ENCODE measurements at regions not wholly inside any gene's neighbourhood (a gene's known extent, or its start where the extent isn't known, plus 50 kb on each side); places are given as distances from the start of the nearest gene placed in this dataset.

DNA sequence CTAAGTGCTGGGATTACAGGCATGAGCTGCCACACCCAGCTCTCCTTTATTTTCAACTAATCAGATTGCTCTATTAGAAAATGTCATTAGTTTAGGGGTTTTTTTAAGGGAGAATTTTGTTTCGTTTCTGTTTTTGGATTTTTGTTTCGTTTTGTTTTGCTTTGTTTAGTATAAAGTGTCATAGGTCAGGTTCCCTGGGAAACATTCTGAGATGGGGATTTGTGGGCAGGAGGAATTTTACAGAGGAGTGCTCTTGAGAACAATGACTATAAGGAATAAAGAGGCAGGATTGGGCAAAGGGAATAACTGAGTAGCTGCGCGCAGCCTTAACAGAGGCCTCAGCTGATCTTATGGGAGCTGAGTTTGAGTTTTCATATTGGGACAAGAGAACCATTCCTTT is 86.8 kb upstream of the NR2F2 start:
- no peak for DNase-seq (ENCODE audit: low spot score)

DNA sequence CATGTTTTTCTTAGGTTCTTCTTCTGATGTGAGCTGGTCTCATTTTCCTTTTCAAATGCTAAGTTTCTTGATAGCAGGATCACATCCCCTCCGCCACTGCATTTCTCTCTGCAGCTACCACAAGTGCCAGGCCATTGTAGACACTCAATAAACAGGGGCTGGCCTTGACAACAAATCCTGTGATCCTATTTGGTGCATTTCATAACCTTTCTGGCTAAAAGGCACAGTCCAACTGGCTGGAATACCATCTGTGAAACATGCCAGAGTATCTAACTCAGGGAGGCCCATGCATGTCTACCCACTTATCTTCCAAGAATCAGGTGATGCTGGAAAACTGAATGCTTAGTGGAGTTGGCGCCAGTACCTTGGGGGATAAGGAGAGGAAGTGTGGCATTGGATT is 85.2 kb upstream of the NR2F2 start:
- DNase-seq (ENCODE audit: low spot score) = no peak

DNA sequence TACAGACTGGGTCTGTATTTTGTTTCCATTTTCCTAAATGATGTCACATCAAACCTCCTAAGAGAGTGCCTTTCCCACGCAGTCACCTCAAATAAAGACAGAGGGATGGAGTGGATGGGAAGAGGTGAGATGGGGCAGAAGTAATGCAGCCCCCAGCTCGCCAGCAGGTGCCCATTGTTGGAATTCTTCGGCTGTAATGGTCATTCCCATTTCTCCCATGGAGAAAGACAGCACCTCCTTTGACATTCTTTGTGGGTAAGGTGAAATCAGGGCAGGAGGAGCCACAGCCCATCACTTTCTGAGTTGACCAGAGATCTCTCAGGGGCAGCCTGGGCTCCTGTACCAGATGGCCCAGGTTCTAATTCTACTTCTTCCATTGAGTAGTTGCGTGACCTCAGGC is 84.4 kb upstream of the NR2F2 start:
- DNase-seq (ENCODE audit: low spot score) = no peak

DNA sequence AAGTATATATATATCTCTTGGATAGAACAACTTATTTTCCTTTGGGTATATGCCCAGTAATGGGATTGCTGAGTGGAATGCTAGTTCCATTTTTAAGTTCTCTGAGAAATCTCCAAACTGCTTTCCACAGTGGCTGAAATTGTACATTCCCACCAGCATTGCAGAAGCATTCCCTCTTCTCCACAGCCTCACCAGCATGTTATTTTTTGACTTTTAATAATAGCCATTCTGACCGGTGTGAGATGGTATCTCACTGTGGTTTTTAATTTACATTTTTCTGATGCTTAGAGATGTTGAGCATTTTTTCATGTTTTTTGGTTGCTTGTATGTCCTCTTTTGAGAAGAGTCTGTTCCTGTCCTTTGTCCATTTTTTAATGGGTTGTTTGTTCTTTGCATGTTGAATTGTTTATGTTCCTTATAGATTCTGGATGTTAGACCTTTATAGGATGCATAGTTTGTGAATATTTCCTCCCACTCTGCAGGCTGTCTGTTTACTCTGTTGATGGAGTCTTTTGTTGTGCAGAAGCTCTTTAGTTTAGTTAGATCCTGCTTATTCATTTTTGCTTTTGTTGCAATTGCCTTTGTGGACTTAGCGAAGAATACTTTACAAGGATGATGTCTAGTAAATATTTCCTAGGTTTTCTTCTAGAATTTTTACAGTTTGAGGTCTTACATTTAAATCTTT is 82.7 kb upstream of the NR2F2 start:
- DNase-seq (ENCODE audit: low spot score) = no peak

DNA sequence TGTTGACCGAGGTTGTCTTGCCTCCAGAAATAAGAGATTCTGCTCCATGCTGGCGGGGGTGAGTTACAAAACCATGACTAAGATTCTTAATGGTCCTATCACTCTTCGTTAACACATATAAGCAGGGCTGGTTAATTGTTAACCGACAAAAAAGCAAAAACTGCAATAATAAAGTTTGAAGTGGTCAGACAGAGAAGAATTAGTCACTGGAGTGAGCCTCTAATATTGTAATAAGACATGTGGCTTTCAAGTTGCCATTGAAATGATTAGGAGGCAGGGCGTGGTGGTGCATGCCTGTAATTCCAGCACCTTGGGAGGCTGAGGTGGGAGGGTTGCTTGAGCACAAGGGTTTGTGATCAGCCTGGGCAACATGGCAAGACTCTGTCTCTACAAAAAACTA is 78.4 kb upstream of the NR2F2 start:
- peak; percentile 41 for DNase-seq (ENCODE audit: low spot score)

DNA sequence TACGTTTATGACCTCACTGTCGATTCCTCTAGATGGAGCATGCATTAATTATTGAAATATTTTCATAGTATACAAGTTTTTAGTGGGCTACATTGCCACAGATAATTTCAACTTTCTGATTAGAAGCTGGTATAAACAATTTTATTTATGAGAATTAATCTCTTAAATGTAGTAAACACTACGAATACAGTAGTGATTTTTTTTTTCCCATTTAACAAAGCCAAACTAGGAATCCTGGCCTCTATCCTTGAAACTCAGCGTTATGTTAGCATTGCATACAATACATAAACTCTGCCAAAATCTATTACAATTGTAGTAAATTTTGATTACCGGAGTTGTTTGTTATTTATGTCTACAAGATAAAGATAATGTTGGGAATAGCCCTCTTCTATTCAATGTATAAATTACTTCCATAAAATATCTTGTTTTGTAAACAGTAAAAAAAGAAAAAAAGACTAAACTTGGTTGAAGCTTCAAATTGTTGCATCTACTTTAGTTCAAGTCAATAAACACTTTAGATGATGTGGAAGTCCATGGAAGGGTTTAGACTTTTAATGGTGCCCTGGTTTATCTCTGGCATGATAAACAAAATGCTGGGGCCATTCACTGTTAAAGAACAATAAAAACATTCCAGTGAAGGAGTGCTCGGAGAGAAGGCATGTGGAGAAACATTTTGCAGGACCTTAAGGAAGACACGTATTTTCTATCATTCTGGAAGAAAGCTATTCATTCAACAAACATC is 77.3 kb upstream of the NR2F2 start:
- DNase-seq (ENCODE audit: low spot score) = no peak

DNA sequence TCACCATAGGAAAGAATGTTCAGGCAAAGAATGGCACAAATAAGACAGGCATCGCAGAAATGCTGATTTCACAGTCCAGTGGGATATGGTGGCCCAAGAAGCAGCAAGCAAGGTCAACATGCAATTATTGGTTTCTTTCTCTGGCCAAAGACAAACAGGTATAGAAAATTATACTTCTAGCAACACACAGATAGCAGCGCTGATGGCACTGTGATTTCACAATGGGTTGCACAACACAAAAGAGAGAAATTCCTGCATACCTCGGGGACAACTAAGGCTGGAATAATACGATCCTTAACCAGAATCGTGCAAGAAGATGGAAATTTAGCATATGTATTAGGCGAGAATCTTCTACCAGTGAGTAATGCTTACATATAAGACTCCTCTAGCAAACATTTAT is 76.3 kb upstream of the NR2F2 start:
- no peak for DNase-seq (ENCODE audit: low spot score)

DNA sequence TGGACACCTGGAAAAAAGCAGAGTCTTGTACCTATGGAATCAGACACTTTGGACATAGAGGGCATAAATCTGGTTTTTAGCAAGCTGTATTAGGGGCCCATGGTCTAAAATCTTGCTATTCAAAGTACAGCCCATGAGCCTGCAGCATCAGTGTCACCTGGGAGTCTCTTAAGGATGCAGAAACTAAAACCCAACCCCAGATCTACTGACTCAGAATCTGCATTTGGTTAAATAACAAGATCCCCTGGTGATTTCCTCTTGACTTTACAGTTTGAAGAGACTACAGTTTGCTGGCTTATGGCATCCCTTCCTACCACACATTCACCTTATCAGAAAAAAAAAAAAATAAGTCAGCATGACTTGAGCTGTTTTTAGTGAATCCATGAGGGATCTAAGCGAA is 74.9 kb upstream of the NR2F2 start:
- no peak for DNase-seq (ENCODE audit: low spot score)

DNA sequence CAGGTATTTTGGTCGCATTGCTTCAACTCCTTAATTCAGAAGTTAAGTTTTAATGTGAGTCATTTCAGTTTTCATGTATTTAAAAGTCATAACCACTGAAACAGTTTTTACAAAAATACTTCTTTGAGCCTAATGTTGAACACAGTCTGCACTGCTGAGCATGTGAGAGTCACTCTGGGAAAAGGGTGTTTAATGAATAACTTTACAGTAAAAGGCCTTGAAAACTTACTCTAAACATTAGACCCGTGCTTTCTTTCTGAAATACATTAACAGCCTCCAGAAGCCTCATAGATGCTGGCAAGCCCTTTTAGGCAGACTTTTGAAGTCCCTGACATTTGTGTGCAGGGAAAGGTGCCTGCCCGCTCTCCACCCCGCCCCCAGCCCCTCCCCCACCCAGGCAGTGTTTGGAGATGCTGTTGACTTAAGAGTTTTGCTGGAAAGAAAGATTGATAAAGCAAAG is 68.9 kb upstream of the NR2F2 start:
- DNase-seq (ENCODE audit: low spot score) = peak; percentile 19

DNA sequence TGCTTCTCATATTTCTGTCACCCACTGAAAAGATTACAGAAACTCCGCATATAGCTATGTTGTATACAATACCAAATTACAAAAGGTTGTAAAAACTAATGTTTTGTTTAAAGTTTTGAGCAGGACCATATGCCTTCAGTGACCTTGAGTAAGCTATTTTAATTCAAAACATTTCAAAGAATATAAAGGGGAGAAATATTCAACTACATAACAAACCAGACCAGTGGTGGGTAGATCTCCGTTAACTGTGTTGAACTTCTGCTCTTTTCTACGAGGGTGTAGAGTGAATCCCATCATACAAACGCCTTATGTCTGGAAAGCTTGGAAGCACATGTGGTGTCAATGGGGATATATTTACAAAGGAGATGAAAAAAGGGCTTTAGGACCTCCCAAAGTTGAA is 68.4 kb upstream of the NR2F2 start:
- no peak for DNase-seq (ENCODE audit: low spot score)

DNA sequence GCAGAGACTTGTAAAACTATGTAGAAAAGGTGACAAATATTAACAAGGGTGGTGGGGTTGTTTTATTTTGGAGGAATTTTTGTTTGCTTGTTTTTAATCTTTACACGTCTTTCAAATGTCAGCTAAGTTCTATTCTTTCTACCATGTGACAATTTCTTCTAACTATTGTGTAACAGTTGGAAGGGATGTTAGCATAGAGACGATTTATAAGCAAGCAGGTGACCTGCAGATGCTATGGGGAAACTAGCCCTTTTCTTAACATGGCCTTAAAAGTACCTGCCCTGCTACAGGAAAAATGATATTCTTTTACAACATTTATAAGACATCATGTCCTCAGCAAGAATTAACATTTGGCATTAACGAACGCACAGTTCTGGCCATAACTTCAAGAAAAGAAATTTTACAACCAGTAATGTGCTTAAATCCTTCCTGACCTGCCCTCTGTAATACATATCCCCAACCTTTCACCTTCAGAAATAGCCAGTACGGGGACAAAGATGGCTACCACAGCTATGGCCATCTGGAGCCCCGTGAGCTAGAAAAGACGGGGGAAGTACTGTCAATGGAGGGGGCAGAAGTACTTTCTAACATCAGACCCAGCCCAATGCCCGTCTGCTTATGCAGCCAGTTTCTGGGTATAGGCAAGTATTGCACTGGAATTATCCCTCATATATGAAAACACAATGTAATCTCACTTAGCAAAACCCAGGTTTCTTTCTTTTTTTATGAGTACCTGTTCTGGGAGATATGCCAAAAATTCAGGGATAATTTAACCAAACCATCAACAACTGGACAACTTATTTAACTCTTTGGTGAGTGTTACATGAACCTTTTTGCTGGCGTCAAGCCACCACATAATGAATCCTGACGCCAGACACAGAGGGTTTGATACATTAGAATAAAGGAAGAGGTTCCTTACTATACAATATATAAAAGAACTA is 67.7 kb upstream of the NR2F2 start:
- DNase-seq (ENCODE audit: low spot score) = no peak

DNA sequence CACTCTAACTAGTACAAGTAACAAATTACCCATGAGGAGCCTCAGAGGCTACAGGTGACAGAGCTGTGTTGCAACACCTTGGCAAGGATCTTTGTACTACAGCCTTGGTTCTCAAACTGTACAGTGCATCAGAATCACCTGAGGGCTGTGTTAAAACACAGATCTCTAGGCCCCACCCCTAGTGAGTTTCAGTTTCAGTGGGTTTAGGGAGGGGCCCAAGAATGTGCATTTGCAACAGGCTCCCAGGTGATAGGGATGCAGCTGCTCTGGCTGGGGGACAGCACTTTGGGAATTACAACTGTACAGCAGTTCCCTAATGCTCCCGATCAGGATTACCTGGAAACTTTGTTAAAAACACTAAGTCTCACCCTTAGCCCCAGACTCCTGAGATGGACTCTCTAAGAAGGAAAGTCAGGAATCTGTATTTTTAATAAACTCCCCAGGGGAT is 66.1 kb upstream of the NR2F2 start:
- DNase-seq (ENCODE audit: low spot score) = peak; percentile 71

DNA sequence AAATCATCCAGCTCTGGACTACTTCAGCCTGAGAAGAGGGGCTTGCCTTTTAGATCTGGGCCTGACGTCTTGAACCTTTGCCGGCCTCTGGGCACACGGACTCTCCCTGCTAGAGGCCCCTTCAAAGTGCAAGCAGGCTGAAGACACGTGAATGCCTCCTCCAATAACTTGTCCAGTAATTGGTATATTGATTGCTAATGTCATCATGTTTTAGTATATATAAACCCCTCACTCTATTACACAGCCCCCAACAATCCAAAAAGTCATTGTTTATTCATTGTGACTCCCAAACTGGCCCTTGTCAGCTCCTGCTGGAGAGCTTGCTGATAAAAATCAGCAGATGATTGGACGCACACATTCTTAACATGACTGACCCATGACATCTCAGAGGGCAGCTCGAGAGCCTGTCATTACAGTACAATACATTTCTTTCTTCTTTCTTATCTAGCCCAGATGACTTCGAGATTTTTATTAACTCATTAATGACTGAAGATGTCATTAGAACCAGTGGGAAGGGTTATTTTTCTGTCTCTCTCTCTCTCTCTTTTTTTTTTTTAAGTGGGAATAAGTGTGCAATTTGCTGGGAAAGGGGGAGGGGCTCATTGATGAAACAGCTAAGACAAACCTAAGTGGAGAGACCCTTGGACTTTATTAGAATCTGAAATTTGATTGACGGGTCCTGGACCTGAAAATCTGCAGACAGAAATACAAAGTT is 65.5 kb upstream of the NR2F2 start:
- peak; percentile 56 for DNase-seq (ENCODE audit: low spot score)

DNA sequence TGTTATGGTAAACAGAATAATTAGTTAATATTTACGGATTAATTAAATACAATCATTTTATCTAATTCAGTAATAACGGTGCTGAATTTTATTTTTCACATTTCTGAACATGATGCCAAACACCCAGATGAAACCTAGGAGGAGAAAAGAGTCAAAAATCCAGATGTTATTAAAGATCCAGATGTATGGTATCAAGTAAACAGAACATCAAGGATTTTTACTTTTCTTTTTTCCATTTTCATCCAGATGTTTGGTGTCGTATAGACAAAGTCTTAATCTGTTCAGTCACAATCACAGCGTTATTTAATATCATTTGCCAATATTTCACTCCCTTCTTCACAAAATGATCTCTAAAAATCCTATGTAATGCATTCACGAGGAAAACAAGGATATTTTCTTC is 64.0 kb upstream of the NR2F2 start:
- no peak for DNase-seq (ENCODE audit: low spot score)

DNA sequence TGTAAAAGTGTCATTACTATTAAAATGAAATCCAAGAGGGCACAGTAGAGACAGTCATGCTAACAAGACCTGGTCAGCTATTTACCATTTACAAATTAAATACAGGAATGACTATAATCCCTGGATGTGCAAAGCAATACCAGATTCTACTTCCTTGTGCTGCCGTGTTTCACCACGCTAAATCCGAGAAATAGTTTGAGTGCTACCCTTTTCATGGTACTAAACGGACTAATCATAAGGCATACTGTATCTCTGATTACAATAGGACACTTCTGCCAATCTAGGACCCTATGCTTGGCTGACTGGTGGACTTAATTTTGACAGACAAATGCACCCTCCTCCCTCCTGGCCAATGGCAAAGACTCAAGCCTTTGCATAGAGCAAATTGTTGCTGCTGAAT is 63.0 kb upstream of the NR2F2 start:
- no peak for DNase-seq (ENCODE audit: low spot score)

DNA sequence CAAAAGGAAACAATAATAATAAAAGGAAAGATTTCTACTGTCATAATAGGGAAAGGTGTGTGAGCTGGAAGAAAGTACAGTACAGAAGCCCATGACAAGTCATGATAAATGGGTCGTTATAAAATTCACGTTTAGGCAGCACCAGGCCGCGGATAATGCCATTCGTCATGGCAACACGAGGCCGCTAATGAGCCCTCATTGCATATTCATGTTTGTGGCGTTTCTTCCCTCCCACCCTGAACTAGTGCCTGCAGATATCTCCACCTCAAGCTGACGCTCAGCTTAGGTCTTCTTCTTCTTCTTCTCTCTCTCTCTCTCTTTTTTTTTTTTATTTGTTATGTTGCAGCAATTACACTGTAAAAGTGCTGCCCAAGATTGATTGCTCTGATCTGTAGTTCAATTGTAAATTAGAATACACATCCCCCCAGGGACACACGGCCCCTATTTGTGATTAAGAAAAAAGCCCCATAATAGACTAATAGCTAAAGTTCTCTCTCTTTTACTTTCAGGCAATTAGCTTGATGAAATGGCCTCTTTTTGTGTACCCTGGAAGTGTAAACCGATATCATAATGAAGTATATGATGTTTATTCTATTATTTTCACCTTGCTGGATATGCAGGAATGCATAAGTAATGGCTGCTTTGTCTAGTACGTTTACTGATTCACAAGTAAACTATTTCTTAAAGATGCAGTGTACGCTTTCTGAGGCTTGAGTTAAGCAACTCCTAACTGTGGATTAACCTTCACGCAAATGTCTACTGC is 61.9 kb upstream of the NR2F2 start:
- no peak for DNase-seq (ENCODE audit: low spot score)

DNA sequence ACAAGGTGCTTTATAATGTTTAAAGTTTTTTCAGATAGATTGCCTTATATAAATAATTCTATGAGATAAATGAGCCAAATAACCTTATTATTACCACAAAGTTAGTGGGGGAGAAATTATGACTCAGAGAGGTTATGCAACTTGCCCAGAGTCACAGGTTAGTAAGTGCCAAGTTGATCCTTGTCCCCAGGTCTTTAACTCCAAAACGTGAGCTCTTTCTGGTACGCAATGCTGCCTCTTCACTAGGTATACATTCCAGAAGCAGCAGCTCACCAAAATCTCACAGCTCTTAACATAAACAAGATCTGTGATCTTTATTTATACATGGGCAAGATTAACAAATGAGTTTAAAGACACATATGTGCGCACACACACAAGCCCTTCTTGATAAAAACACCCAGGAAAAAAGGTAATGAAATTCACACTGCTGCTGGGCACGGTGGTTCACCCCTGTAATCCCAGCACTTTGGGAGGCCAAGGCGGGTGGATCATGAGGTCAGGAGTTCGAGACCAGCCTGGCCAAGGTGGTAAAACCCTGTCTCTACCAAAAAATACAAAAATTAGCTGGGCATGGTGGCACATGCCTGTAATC is 59.8 kb upstream of the NR2F2 start:
- DNase-seq (ENCODE audit: low spot score) = no peak

DNA sequence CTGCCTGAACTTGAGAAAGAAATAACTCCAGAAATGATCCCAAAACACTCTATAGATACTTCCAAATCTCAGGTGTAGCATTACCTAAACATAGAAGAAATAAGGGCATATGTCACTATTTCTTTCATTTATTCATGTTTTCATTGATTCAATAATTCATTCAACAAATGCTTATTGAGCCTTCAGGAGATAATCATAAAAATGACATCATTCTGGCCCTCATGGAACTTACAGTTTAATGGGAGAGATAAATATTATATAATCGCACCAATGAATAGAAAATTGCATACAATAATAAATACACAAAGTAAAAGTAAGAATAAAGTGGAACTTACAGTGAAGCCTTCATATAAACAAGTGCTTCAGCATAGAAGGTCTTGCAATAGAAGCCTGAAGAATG is 58.1 kb upstream of the NR2F2 start:
- no peak for DNase-seq (ENCODE audit: low spot score)

DNA sequence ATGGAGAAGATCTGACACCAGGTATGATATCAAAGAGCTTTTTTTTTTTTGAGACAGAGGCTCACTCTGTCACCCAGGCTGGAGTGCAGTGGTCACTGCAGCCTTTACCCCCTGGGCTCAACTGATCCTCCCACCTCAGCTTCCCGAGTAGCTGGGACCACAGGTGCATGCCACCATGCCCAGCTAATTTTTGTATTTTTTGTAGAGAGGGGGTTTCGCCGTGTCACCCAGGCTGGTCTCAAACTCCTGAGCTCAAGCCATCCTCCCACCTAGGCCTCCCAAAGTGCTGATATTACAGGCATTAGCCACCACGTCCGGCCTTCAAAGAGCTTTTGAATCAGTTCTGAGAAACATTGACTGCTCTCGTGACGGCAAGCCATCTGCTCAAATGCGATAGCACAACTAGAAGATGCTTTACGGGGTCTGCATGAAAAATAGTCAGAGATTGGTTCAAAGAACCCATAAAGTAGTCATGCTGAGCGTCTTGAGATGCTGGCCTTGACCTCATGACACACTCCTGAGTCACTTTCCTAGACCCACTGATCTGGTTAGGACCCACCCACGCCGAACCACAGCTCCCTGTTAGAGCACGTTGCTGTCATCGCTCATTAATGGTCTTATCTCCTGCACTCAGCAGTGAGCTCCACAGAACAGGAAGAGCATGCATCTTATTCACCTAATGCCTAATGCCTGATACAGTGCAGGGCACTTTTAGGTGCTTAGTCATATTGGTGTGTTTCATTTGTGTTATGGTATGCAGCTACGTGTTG is 57.0 kb upstream of the NR2F2 start:
- peak; percentile 80 for DNase-seq (ENCODE audit: low spot score)

DNA sequence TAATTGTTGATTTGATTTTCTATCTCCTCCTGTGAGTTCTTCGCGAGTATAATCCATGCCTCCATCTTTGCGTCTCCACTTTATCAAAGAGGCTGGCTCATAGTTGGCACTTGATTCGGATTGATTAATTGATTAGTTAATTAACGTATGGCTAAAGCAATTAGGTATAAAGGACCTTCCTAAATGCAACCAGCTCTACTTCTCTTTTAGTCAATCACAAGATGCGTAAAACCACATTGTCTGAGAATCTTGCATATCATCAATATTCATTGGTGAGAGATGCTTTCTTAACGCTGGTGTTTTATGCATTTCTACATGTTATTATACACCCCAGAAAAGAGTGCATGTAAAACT is 56.4 kb upstream of the NR2F2 start:
- no peak for DNase-seq (ENCODE audit: low spot score)
